ENCODE measurements at regions not wholly inside any gene's neighbourhood (a gene's known extent, or its start where the extent isn't known, plus 50 kb on each side); places are given as distances from the start of the nearest gene placed in this dataset.

DNA sequence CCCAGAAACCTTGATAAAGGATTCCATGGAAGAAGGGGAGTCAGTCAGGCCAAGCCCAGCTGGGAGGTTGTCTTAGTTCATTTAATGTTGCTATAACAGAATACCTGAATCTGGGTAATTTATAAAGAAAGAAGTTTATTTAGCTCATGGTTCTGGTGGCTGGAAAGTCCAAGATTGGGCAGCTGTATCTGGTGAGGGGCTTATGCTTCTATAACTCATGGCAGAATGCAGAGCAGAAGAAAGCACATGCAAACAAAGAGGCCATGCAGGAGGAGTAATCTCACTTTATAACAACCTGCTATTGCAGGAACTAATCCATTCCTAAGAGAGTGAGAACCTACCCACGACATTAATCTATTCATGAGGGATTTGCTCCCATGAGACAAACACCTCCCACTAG, 54.2 kb upstream of the ANKRD1 start:
- TF ChIP-seq, protein P1, sequence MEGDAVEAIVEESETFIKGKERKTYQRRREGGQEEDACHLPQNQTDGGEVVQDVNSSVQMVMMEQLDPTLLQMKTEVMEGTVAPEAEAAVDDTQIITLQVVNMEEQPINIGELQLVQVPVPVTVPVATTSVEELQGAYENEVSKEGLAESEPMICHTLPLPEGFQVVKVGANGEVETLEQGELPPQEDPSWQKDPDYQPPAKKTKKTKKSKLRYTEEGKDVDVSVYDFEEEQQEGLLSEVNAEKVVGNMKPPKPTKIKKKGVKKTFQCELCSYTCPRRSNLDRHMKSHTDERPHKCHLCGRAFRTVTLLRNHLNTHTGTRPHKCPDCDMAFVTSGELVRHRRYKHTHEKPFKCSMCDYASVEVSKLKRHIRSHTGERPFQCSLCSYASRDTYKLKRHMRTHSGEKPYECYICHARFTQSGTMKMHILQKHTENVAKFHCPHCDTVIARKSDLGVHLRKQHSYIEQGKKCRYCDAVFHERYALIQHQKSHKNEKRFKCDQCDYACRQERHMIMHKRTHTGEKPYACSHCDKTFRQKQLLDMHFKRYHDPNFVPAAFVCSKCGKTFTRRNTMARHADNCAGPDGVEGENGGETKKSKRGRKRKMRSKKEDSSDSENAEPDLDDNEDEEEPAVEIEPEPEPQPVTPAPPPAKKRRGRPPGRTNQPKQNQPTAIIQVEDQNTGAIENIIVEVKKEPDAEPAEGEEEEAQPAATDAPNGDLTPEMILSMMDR (IDR thresholded peaks at IDR 0.05): no peak
- TF ChIP-seq POLR2A (IDR thresholded peaks at IDR 0.05): no peak
- H3K9me3 ChIP-seq: peaks cover 0 to 11% (median 0%) of the 10 kb centered on the region in 3 donors
- ATAC-seq: no peak
- no peaks in the 10 kb centered on the region for H3K36me3 ChIP-seq
- no peak overlapping the region for H3K4me3 ChIP-seq
- no peaks in the 10 kb centered on the region for H3K27me3 ChIP-seq
- WGBS, 2 donors (ENCODE audit: low coverage in 1 of 2): 67 to 87% methylated on average over 1 of the region's 1 CpG
- H3K4me1 ChIP-seq: no peaks in the 10 kb centered on the region
- H3K27ac ChIP-seq: no peak overlapping the region

DNA sequence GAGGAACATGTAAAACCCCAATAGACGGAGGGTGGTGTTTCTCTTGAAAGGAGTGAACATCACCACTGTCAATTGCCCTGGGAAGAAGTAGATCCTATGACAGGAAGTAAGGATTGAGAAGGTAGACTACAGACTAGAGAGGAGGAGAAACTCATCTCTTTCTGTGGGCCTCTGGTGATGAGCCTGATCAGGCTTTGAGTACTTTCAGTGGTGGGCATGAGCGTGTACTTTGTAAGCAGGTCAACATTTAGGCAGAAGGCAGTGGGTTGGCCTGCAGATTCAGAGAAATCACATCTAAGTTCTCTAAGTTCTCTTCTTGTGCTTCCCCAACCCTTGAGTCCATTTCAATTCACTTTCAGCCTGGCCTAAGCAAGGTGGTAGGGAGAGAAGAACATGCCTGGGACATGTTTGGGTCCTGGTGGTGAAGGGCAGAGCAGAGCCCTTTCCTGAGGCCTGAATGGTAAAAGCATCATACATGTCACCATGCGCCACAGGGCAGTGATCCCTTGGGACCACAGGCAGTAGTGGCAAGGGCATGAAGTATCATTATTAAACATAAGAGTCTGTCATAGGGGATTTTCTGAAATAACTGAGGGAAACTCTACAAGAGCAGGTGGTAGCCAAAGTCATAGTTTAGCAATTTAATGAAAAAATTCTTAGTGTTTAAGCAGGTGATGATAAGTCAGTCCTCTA, 56.4 kb upstream of the ANKRD1 start:
- Histone ChIP-seq H3K4me3 (no peak overlapping the region), H3K27me3 (no peaks in the 10 kb centered on the region), H3K9me3 (peaks cover 0 to 11% (median 0%) of the 10 kb centered on the region in 3 donors), H3K27ac (no peak overlapping the region), H3K4me1 (no peaks in the 10 kb centered on the region), H3K36me3 (no peaks in the 10 kb centered on the region)
- WGBS, 2 donors (ENCODE audit: low coverage in 1 of 2): 100% methylated on average over 2 to 3 of the region's 3 CpGs
- no peak for TF ChIP-seq POLR2AphosphoS5 (IDR thresholded peaks at IDR 0.05)
- TF ChIP-seq, protein P1 (IDR thresholded peaks at IDR 0.05): no peak
- no peak for TF ChIP-seq EP300 (IDR thresholded peaks at IDR 0.05)
- TF ChIP-seq POLR2A (IDR thresholded peaks at IDR 0.05): no peak
- ATAC-seq: no peak

DNA sequence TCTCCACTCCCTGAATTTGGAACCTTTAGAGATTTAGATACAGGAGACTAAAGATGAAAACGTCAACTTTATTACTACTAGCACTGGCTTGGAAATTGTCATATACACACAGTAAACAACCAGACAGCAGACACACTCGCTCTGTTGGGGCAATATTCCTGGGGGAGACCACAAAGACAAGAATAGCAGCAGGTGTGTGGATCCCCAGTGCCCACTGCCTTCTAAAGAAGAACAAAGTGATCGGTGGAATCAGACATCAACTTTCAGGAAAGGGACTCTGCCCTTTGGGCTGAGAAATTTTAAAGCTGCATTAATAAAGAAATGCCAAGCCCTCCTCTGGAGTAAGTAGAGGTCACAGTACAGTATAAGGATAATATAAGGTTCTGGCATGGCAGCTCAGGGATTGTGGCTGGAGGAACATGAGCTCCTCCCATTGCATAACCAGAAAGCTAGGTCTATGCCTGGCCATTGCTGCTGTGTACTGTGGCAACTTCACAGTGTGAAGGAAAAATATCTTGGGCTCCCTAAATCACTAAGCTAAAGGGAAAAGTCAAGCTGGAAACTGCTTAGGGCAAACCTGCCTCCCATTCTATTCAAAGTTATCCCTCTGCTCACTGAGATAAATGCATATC, 57.1 kb upstream of the ANKRD1 start:
- no peak overlapping the region for H3K27ac ChIP-seq
- 79% methylated on average over 2 to 3 of the region's 3 CpGs for WGBS, 2 donors (ENCODE audit: low coverage in 1 of 2)
- H3K36me3 ChIP-seq: no peaks in the 10 kb centered on the region
- peaks cover 0 to 11% (median 0%) of the 10 kb centered on the region in 3 donors for H3K9me3 ChIP-seq
- TF ChIP-seq, protein P1 (IDR thresholded peaks at IDR 0.05): no peak
- TF ChIP-seq POLR2AphosphoS5 (IDR thresholded peaks at IDR 0.05): no peak
- TF ChIP-seq POLR2A (IDR thresholded peaks at IDR 0.05): no peak
- TF ChIP-seq EP300 (IDR thresholded peaks at IDR 0.05): no peak
- no peak for ATAC-seq
- H3K4me3 ChIP-seq: no peak overlapping the region
- no peaks in the 10 kb centered on the region for H3K4me1 ChIP-seq
- no peaks in the 10 kb centered on the region for H3K27me3 ChIP-seq

DNA sequence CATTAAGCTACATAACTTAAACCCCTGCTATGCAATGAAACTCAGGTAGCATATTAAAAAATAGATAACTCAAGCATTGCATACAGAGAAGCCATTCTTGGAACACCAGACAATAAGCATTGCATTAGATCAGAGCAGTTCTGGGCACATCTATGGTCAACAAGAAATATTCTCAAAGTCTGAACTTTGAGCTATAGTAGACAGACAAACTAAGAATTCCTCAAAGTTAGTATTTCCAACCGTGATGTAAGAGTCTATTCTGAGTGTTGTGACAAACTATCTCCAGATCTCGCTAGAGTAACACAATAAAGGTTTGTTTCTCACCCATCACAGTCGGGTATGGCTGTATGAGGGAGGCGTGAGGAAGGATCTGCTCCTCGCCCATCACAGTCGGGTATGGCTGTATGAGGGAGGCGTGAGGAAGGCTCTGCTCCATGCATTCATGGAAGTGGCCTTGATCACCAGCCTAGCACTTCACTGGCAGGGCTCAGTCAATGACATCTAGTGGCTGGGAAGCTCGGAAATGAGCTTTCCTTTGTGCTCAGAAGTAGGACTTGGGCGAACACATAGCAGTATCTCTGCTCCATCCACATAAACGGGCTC, 61.6 kb upstream of the ANKRD1 start:
- ATAC-seq: no peak
- H3K36me3 ChIP-seq: no peaks in the 10 kb centered on the region
- H3K27me3 ChIP-seq: no peaks in the 10 kb centered on the region
- H3K4me3 ChIP-seq: no peak overlapping the region
- no peaks in the 10 kb centered on the region for H3K4me1 ChIP-seq
- WGBS, 2 donors (ENCODE audit: low coverage in 1 of 2): 85 to 91% methylated on average over 3 to 10 of the region's 10 CpGs
- H3K9me3 ChIP-seq: no peaks in the 10 kb centered on the region
- H3K27ac ChIP-seq: no peak overlapping the region
- TF ChIP-seq POLR2AphosphoS5 (IDR thresholded peaks at IDR 0.05): no peak
- TF ChIP-seq POLR2A (IDR thresholded peaks at IDR 0.05): no peak
- no peak for TF ChIP-seq EP300 (IDR thresholded peaks at IDR 0.05)
- TF ChIP-seq, protein P1 (IDR thresholded peaks at IDR 0.05): no peak
